ENCODE measurements at regions not wholly inside any gene's neighbourhood (a gene's known extent, or its start where the extent isn't known, plus 50 kb on each side); places are given as distances from the start of the nearest gene placed in this dataset.

GRCh38 chr2:120828829-120829632 lies 93.4 kb downstream of the GLI2 start:
- no peak for DNase-seq (ENCODE audit: low spot score in 2 of 2)
- peaks cover 0 to 29% (median 0%) of the 10 kb centered on the region in 4 donors for H3K4me1 ChIP-seq

GRCh38 chr2:120829633-120830025 lies 94.0 kb downstream of the GLI2 start:
- Histone ChIP-seq H3K4me3 (no peak overlapping the region), H3K4me1 (peaks cover 0 to 29% (median 0%) of the 10 kb centered on the region in 4 donors)
- WGBS, 2 donors: 88 to 95% methylated on average over 6 of the region's 6 CpGs

More at GRCh38 chr2:120828829-120829632, 93.4 kb downstream of the GLI2 start:
- Histone ChIP-seq H3K27ac (peak overlapping the region in 1 of 4 donors; percentile 36), H3K27me3 (no peaks in the 10 kb centered on the region), H3K4me3 (no peak overlapping the region), H3K36me3 (no peaks in the 10 kb centered on the region), H3K9me3 (no peaks in the 10 kb centered on the region)
- WGBS, 2 donors: 84% methylated on average over 13 to 14 of the region's 14 CpGs
- no peak for TF ChIP-seq POLR2A (IDR thresholded peaks at IDR 0.05)
- no peak for TF ChIP-seq CTCF (IDR thresholded peaks at IDR 0.05)
- TF ChIP-seq EP300 (IDR thresholded peaks at IDR 0.05): no peak

GRCh38 chr2:120830096-120830830 lies 94.6 kb downstream of the GLI2 start:
- no peak for DNase-seq (ENCODE audit: low spot score in 2 of 2)
- WGBS, 2 donors: 68 to 75% methylated on average over 8 to 11 of the region's 11 CpGs

More at GRCh38 chr2:120829633-120830025, 94.0 kb downstream of the GLI2 start:
- no peak for DNase-seq (ENCODE audit: low spot score in 2 of 2)
- no peaks in the 10 kb centered on the region for H3K36me3 ChIP-seq
- TF ChIP-seq POLR2A (IDR thresholded peaks at IDR 0.05) (no peak), CTCF (IDR thresholded peaks at IDR 0.05) (no peak), EP300 (IDR thresholded peaks at IDR 0.05) (no peak)
- no peaks in the 10 kb centered on the region for H3K27me3 ChIP-seq
- H3K27ac ChIP-seq: no peak overlapping the region
- no peaks in the 10 kb centered on the region for H3K9me3 ChIP-seq

GRCh38 chr2:120831086-120831485 lies 95.4 kb downstream of the GLI2 start:
- H3K4me3 ChIP-seq: no peak overlapping the region
- no peak for TF ChIP-seq CTCF (IDR thresholded peaks at IDR 0.05)
- no peak for TF ChIP-seq EP300 (IDR thresholded peaks at IDR 0.05)
- no peak for TF ChIP-seq POLR2A (IDR thresholded peaks at IDR 0.05)
- DNase-seq (ENCODE audit: low spot score in 2 of 2): no peak
- 52 to 67% methylated on average over 2 of the region's 2 CpGs for WGBS, 2 donors
- peaks cover 0 to 21% (median 0%) of the 10 kb centered on the region in 4 donors for H3K4me1 ChIP-seq
- no peak overlapping the region for H3K27ac ChIP-seq
- no peaks in the 10 kb centered on the region for H3K36me3 ChIP-seq
- no peaks in the 10 kb centered on the region for H3K27me3 ChIP-seq
- no peaks in the 10 kb centered on the region for H3K9me3 ChIP-seq

More at GRCh38 chr2:120830096-120830830, 94.6 kb downstream of the GLI2 start:
- H3K9me3 ChIP-seq: no peaks in the 10 kb centered on the region
- H3K4me1 ChIP-seq: peaks cover 0 to 29% (median 0%) of the 10 kb centered on the region in 4 donors
- H3K27ac ChIP-seq: no peak overlapping the region
- no peak for TF ChIP-seq CTCF (IDR thresholded peaks at IDR 0.05)
- no peak for TF ChIP-seq POLR2A (IDR thresholded peaks at IDR 0.05)
- TF ChIP-seq EP300 (IDR thresholded peaks at IDR 0.05): no peak
- no peaks in the 10 kb centered on the region for H3K36me3 ChIP-seq
- no peak overlapping the region for H3K4me3 ChIP-seq
- H3K27me3 ChIP-seq: no peaks in the 10 kb centered on the region

- Histone ChIP-seq H3K27ac (no peak overlapping the region), H3K27me3 (no peaks in the 10 kb centered on the region), H3K4me3 (no peak overlapping the region), H3K36me3 (no peaks in the 10 kb centered on the region), H3K9me3 (no peaks in the 10 kb centered on the region), H3K4me1 (peaks cover 0 to 16% (median 0%) of the 10 kb centered on the region in 4 donors)
- DNase-seq (ENCODE audit: low spot score in 2 of 2): no peak
- TF ChIP-seq CTCF (IDR thresholded peaks at IDR 0.05) (no peak), EP300 (IDR thresholded peaks at IDR 0.05) (no peak), POLR2A (IDR thresholded peaks at IDR 0.05) (no peak)
- 90 to 94% methylated on average over 5 to 6 of the region's 6 CpGs for WGBS, 2 donors
Measured at GRCh38 chr2:120831891-120832290, 96.2 kb downstream of the GLI2 start.
